OCI-LY1 (cell line): ENCODE measurements at regions not wholly inside any gene's neighbourhood (a gene's known extent, or its start where the extent isn't known, plus 50 kb on each side); places are given as distances from the start of the nearest gene placed in this dataset.

ENCODE experiments used
- H2AFZ ChIP-seq: fragments of 200-600 bp; sonication (generic), shearing (Covaris generic); 2 replicates; pipeline ENCODE4 v1.6.0; 2014; ENCODE audit warnings: antibody characterized with exemption, mild to moderate bottlenecking, low read length
- H3F3A ChIP-seq: fragments of 200-600 bp; sonication (generic), shearing (Covaris generic); 2 replicates; pipeline ENCODE4 v1.6.0; 2014; ENCODE audit warnings: mild to moderate bottlenecking, antibody characterized with exemption, low read length, moderate library complexity; ENCODE audit not compliant: insufficient read depth
- H3K27ac ChIP-seq: fragments of 200-600 bp; sonication (generic); 2 replicates; pipeline ENCODE4 v1.5.1; 2014; ENCODE audit warnings: low read length, mixed run types, mild to moderate bottlenecking, low read depth; ENCODE audit not compliant: poor library complexity, severe bottlenecking
- H3K27me3 ChIP-seq: fragments of 200-600 bp; sonication (generic); 2 replicates; pipeline ENCODE4 v1.6.0; 2014; ENCODE audit warnings: antibody characterized with exemption, mild to moderate bottlenecking, low read length, moderate library complexity; ENCODE audit not compliant: insufficient read depth
- H3K36me3 ChIP-seq: fragments of 200-600 bp; sonication (generic); 2 replicates; pipeline ENCODE4 v1.6.1; 2014; ENCODE audit warnings: mild to moderate bottlenecking, antibody characterized with exemption, low read length, moderate library complexity, mixed read lengths; ENCODE audit not compliant: insufficient read depth
- H3K4me1 ChIP-seq: fragments of 200-600 bp; sonication (generic); 2 replicates; pipeline ENCODE4 v1.5.1; 2014; ENCODE audit warnings: mild to moderate bottlenecking, low read length, moderate library complexity; ENCODE audit not compliant: insufficient read depth, severe bottlenecking
- H3K4me2 ChIP-seq: fragments of 200-600 bp; sonication (generic), shearing (Covaris generic); 2 replicates; pipeline ENCODE4 v1.6.1; 2014; ENCODE audit warnings: low read length
- H3K4me3 ChIP-seq: fragments of 200-600 bp; sonication (generic); 2 replicates; pipeline ENCODE4 v1.5.1; 2014; ENCODE audit warnings: low read length, low read depth, mild to moderate bottlenecking, mixed read lengths; ENCODE audit not compliant: poor library complexity, severe bottlenecking
- H3K79me2 ChIP-seq: fragments of 200-600 bp; shearing (Covaris generic); 2 replicates; pipeline ENCODE4 v1.6.1; 2016; ENCODE audit warnings: mixed run types, low read length, mixed read lengths; ENCODE audit not compliant: insufficient read depth
- H3K9ac ChIP-seq: fragments of 200-600 bp; sonication (generic), shearing (Covaris generic); 2 replicates; pipeline ENCODE4 v1.6.1; 2014; ENCODE audit warnings: mild to moderate bottlenecking, low read length, mixed read lengths
- H3K9me2 ChIP-seq: fragments of 200-600 bp; sonication (generic), shearing (Covaris generic); 2 replicates; pipeline ENCODE4 v1.6.1; 2014; ENCODE audit warnings: low read depth, mild to moderate bottlenecking, low read length, mixed read lengths
- H3K9me3 ChIP-seq: fragments of 200-600 bp; shearing (Covaris generic); 2 replicates; pipeline ENCODE4 v1.6.1; 2014; ENCODE audit warnings: low read length, mixed read lengths
- H4K20me1 ChIP-seq: fragments of 200-600 bp; sonication (generic), shearing (Covaris generic); 2 replicates; pipeline ENCODE4 v1.6.0; 2016; ENCODE audit warnings: mild to moderate bottlenecking, low read length; ENCODE audit not compliant: insufficient read depth
- EZH2 ChIP-seq: fragments of 200-600 bp; sonication (generic), shearing (Covaris generic); IDR thresholded peaks from 2 replicates; pipeline ENCODE4 v1.8.0; 2017; ENCODE audit warnings: borderline replicate concordance, mixed run types, mild to moderate bottlenecking, antibody characterized with exemption, low read length, moderate library complexity, mixed read lengths
- TF ChIP-seq, protein P1 (sequence below): fragments of 200-600 bp; sonication (generic), shearing (Covaris generic); IDR thresholded peaks from 2 replicates; pipeline ENCODE4 v1.5.1; 2017; ENCODE audit warnings: mild to moderate bottlenecking, antibody characterized with exemption, low read length, moderate library complexity, mixed read lengths

- Histone ChIP-seq H3K4me1 (no peaks in the 10 kb centered on the region), H3K4me2 (no peak overlapping the region), H3K36me3 (no peaks in the 10 kb centered on the region), H3K9ac (no peak overlapping the region), H3K4me3 (no peak overlapping the region), H2AFZ (no peak overlapping the region), H3K9me3 (no peaks in the 10 kb centered on the region), H3K27ac (no peak overlapping the region), H3K27me3 (no peaks in the 10 kb centered on the region), H3K9me2 (no peaks in the 10 kb centered on the region), H3K79me2 (no peaks in the 10 kb centered on the region), H3F3A (no peaks in the 10 kb centered on the region), H4K20me1 (no peaks in the 10 kb centered on the region)
- TF ChIP-seq EZH2, result no peak
- TF ChIP-seq, protein P1, sequence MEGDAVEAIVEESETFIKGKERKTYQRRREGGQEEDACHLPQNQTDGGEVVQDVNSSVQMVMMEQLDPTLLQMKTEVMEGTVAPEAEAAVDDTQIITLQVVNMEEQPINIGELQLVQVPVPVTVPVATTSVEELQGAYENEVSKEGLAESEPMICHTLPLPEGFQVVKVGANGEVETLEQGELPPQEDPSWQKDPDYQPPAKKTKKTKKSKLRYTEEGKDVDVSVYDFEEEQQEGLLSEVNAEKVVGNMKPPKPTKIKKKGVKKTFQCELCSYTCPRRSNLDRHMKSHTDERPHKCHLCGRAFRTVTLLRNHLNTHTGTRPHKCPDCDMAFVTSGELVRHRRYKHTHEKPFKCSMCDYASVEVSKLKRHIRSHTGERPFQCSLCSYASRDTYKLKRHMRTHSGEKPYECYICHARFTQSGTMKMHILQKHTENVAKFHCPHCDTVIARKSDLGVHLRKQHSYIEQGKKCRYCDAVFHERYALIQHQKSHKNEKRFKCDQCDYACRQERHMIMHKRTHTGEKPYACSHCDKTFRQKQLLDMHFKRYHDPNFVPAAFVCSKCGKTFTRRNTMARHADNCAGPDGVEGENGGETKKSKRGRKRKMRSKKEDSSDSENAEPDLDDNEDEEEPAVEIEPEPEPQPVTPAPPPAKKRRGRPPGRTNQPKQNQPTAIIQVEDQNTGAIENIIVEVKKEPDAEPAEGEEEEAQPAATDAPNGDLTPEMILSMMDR, result no peak
These were observed 437.6 kb downstream of the ZEB2 start for GRCh38 chr2:144082327-144082726.

GRCh38 chr2:144081272-144081671, 438.6 kb downstream of the ZEB2 start:
- no peaks in the 10 kb centered on the region for H3K36me3 ChIP-seq
- H3K4me2 ChIP-seq, result no peak overlapping the region
- no peaks in the 10 kb centered on the region for H3K9me2 ChIP-seq
- no peaks in the 10 kb centered on the region for H3K27me3 ChIP-seq
- no peaks in the 10 kb centered on the region for H3K9me3 ChIP-seq
- no peaks in the 10 kb centered on the region for H3K4me1 ChIP-seq
- H4K20me1 ChIP-seq, result no peaks in the 10 kb centered on the region
- H3K27ac ChIP-seq, result no peak overlapping the region
- H3K79me2 ChIP-seq, result no peaks in the 10 kb centered on the region
- H3F3A ChIP-seq, result no peaks in the 10 kb centered on the region
- H3K4me3 ChIP-seq, result no peak overlapping the region
- TF ChIP-seq EZH2, result no peak
- TF ChIP-seq, protein P1, result no peak
- H2AFZ ChIP-seq, result no peak overlapping the region
- H3K9ac ChIP-seq, result no peak overlapping the region

GRCh38 chr2:144079803-144080202, 440.1 kb downstream of the ZEB2 start:
- TF ChIP-seq, protein P1, result no peak
- TF ChIP-seq EZH2, result no peak
- no peak overlapping the region for H3K27ac ChIP-seq
- no peaks in the 10 kb centered on the region for H4K20me1 ChIP-seq
- H2AFZ ChIP-seq, result no peak overlapping the region
- no peaks in the 10 kb centered on the region for H3K4me1 ChIP-seq
- H3F3A ChIP-seq, result no peaks in the 10 kb centered on the region
- no peak overlapping the region for H3K9ac ChIP-seq
- no peaks in the 10 kb centered on the region for H3K36me3 ChIP-seq
- no peaks in the 10 kb centered on the region for H3K9me3 ChIP-seq
- H3K4me3 ChIP-seq, result no peak overlapping the region
- no peaks in the 10 kb centered on the region for H3K9me2 ChIP-seq
- no peaks in the 10 kb centered on the region for H3K79me2 ChIP-seq
- H3K4me2 ChIP-seq, result no peak overlapping the region
- H3K27me3 ChIP-seq, result no peaks in the 10 kb centered on the region
